NCI-H2196 treated with DMSO at 0.1 percent for 48 hours (cell line): ENCODE measurements at regions not wholly inside any gene's neighbourhood (a gene's known extent, or its start where the extent isn't known, plus 50 kb on each side); places are given as distances from the start of the nearest gene placed in this dataset.
"Not testable (repeated sequence)": the region's sequence is repeated elsewhere in the genome, so short reads cannot be mapped to it uniquely, and the experiment has no call there.

ENCODE experiments used
- DNase-seq: peaks from one replicate; lab custom pipeline; 2025; ENCODE audit not compliant: unreplicated experiment; lab: John Stamatoyannopoulos, UW

- DNase-seq, result no peak
Observed at GRCh38 chrX:42456176-42456700, 321.7 kb downstream of the PPP1R2C start.

GRCh38 chrX:42450228-42450627 is 327.7 kb downstream of the PPP1R2C start:
- DNase-seq, result no peak

- DNase-seq, result no peak
Observed at GRCh38 chrX:42443267-42443666, 334.7 kb downstream of the PPP1R2C start.

DNA sequence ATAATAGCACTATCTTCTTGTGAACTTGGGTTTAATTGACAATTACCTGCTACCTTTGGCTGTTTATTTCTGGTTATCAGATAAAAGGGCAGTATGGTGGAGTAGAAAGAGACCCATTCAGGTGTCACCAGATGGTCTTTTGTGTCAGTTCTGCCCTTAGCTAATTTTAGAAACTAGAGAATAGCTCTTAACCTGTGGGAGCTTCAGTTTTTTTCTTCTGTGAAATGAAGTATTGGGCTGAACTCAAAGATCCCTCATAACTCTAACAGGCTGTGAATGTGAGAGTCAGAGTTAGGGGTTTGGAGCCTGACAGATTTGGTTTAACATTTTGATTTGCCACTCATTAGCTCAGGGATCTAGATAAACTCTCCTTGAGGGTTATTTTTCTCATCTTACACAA is 335.2 kb downstream of the PPP1R2C start:
- DNase-seq, result no peak

DNA sequence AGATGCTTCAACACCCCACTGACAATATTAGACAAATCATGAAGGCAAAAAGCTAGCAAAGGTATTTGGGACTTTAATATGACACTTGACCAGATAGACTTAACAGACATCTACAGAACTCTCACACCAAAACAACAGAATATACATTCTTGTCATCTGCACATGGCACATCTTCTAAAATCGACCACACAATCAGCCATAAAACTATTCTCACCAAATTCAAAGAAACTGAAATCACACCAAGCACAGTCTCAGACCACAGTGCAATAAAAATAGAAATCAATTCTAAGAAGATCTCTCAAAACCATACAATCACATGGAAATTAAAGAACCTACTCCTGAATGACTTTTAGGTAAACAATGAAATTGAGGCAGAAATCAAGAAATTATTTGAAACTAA is 340.8 kb downstream of the PPP1R2C start:
- DNase-seq, result no peak

DNA sequence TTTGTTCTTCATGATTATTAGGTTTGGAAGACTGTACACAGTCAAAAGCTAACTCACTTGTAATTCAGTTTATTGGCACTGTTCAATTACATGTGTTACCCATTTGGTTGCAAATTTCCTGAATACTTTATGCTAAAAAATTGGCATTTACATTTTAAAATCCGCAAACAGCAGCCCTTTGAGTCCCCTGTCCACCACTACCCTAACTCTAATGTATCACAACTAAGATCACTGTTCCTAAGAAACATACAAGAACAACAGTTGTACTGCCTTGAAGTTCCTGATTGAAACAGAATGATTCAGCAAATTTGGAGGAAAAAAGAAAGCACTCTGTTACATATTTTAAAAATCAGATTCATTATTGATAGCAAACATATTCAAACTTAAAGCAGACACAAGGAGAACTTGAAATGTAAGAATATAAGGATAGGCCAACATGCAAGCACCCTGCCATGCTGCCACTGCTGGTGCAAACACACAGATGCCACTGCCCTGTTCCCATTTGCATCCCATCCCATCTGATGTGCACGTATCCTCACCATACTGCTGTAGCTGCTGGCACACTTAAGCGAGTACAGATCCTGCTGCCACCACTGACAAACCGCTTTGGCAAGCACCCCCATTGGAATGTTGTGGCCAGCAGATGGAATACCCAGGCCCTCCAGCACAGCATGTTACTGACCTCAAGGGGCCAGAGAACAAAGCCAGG is 343.4 kb downstream of the PPP1R2C start:
- DNase-seq, result no peak

DNA sequence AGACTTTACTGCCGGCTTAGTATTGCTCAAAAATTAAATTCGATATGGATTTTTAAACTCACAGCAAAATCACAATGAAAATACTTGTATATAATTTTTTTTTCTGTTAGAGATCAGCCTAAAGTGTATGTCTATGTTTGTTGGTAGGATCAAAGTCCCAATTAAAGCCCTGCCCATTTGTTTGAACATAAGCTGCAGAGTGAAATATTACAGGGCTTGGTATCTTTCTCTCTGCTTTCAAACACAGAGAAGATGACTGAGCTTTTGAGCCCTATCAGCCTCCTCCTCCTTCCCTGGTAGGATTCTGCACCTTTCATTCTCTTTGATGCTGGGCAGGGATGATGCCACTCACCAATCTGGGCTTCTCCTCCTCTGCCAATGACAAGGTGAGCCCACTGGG is 345.4 kb downstream of the PPP1R2C start:
- no peak for DNase-seq

GRCh38 chrX:42422961-42423360 is 355.0 kb downstream of the PPP1R2C start:
- no peak for DNase-seq

- no peak for DNase-seq
Observed at GRCh38 chrX:42420426-42420825, 357.5 kb downstream of the PPP1R2C start.

- no peak for DNase-seq
Observed at GRCh38 chrX:42415636-42416035, 362.3 kb downstream of the PPP1R2C start.

DNA sequence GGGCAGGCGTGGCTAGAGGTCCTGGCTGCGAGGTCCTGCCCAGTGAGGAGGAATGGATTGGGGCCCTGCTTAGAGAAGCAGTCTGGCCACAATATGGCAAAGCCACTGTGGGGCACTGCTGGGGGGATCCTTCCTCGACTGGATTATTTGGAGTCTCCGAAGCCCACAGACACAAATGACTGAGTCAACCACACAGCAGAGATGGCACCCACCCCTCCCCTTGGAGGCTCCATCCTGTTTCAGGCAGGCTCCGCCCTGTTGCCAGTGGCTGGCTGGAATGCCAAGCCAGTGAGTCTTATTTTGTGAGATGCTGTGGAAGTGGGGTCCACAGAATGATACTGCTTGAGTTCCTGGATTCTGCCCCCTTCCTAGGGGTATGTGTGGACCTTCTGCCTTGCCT is 363.9 kb downstream of the PPP1R2C start:
- DNase-seq, result no peak

DNA sequence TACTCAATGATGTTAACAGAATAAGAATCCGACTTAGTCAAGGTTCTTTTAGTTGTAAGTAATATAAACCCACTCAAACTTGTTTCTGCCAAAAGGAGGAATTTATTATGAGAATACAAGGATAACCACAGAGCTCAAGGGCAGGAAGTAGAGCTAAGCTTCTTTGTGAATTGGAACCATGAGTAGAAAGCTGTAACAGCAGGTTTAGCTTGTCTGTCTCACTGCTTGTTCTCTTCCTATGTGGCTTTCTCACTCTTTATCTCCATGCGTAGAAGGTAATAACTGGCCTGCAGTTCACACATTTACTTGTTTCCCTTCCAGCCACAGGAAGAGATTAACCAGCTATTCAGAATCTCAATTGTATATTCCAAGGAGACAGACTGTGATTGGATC is 378.3 kb downstream of the PPP1R2C start:
- no peak for DNase-seq

DNA sequence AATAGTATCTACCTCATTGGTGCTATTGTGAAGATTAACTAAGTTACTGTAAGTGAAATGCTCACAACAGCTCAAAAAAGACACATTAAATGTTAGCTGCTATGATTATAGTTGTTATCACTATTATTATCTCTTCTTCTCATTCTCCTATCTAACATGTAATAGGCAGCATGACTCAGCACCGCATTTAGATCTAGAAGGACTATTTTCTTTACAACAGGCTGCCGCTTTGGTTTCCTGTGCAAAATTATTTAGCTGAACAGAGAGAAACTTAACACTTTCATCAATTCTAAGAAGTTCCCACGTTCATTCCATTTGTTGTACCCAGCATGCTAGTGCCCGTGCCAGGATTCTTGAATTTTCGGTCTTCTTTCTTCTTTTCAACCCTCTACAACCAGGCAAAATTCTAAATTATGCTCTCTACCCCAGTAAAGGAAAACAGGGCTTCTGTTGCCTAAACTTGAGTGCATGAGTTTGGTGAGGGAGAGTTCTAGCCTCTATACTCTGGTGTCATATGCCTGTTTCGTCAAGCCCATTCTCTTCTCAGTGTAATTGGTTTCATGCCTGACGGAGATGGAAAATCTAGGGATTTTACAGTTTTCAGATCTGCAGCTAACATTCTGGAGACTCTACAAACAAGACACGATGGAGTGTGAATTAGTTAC is 378.9 kb downstream of the PPP1R2C start:
- no peak for DNase-seq

DNA sequence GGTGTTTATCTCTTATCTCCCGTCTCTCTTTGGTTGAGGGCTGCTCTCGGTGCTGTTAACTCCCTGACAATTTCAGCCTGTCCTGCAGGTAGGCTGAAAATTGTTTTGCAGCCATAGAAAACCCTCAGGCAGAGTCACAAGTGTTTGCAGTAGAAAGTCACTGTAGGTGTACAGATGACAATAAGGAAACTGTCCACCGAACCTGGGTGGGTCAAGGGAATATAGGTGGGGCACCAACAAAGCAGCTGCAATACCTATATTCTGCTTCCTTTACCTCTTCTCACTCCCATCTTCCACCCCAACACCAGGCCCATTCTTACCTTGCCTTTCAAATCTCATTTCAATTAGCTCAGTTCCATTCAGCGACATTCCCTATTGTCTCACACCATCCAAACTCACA is 381.8 kb downstream of the PPP1R2C start:
- no peak for DNase-seq

- no peak for DNase-seq
Observed at GRCh38 chrX:42392846-42393245, 385.1 kb downstream of the PPP1R2C start.

DNA sequence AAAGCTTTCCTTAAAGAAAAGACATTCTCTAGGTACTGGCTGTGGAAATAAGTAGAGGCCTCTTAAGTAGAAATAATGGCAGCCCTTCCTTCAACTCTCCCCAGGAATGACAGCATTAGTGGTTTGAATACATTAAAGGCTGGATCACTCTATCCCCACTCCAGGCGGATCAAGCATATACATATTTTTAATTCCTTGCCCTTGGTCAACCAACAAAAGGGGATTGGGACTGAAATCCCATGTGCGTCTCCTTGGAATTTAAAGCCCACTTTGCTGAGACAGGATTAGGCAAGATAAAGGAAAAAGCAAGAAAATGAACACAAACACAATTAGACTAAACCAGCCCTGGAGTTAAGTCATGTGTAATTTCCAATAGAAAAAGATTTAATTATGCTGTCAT is 391.3 kb downstream of the PPP1R2C start:
- no peak for DNase-seq

GRCh38 chrX:42385730-42386129 is 392.2 kb downstream of the PPP1R2C start:
- no peak for DNase-seq

DNA sequence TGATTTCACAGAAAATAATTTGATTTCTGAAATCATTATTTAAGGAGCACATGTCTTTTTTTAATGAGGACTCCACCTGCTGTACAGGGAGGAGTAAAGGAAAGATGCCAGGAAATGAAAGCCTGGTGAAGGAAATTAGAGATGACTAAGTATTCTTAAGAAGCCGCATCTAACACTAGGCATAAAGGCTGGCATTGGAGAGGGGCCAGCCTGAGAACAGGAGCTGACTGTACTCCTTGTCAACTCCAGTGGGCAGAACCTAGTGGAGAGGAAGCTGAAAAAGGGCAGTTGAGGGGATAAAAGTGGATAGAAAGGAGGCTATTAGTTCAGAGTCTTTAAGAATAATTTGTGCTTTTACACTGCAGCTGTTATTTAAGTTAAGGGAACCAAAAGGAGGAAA is 393.0 kb downstream of the PPP1R2C start:
- DNase-seq, result no peak

DNA sequence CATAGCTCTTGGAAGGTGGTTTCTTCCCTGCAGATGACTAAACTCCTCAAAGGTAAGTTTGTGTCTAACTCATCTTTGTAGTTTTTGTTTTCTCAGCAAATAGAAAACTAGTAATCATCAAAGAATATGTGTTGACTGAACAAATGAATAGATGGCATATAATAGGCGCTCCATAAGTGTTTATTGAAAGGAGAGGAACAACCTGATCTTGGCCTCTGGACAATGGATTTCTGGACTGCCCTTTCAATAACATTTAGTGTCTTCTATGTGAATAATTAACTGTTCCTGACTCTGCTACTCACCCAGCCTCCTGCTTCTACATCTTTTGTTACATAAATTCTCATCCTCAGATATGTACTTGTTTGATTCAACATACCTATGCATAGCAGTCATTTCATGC is 399.1 kb downstream of the PPP1R2C start:
- no peak for DNase-seq

- DNase-seq, result no peak
Observed at GRCh38 chrX:42375086-42375485, 402.9 kb downstream of the PPP1R2C start.

DNA sequence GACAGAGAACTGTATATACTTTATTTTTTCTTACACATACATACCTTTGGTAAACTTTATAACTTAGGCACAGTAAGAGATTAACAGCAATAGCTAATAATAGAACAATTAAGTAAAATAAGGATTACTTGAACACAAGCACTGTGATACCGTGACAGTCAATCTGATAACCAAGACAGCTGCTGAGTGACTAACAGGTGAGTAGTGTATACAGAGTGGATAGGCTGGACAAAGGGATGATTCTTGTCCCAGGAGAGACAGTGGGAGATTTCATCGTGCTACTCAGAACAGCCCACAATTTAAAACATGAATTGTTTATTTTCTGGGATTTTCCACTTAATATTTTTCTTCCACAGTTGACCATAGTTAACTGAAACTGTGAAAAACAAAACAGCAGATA is 411.8 kb downstream of the PPP1R2C start:
- no peak for DNase-seq

DNA sequence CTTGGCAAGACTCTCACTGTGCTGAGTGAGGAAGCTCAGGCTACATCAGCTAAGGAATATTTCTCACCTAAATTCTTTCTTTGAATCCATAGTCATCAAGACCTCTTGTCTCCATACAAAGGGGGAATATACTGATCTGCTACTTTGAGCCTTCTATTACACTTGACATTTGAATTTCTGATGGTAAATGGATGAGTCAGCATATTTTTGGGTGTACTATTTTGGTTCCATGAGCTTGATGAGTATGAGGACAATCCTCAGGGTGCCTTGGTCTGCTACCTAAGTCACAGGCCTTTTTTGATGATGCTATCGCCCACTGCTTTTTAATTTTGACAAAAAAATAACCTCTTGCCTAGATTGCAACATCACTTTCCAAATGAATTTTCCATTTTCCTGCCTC is 415.7 kb downstream of the PPP1R2C start:
- no peak for DNase-seq

GRCh38 chrX:42342981-42343380 is 419.6 kb upstream of the CASK start:
- not testable (repeated sequence) for DNase-seq
